ENCODE measurements at regions not wholly inside any gene's neighbourhood (a gene's known extent, or its start where the extent isn't known, plus 50 kb on each side); places are given as distances from the start of the nearest gene placed in this dataset.

DNA sequence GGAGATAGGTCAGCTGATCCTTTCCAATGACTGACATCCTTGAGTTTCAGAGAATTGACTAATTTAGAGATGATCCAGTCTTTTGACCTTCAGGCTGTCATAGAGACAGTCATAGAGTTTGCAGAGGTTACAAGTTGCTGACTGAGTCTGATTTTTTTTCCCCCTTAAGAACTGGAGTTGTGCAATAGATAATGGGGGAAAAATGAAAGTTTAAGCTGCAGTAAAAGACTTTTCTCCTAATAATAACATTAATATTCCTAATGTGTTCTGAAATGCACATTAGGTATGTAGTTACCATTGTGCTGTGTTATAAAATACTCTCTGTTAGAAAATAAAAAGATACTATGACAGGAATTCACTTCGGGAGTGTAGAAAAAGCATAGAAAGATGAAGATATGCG, 876.9 kb upstream of the RAG2 start:
- TF ChIP-seq HDAC2 (IDR thresholded peaks at IDR 0.05) (no peak), POLR2A (IDR thresholded peaks at IDR 0.05; ENCODE audit: low read length) (no peak), ESRRA (IDR thresholded peaks at IDR 0.05; ENCODE audit: borderline replicate concordance, low read length) (no peak), RCOR1 (IDR thresholded peaks at IDR 0.05; ENCODE audit: low read depth, low read length) (no peak), NPAS2 (CRISPR knock-in tag; IDR thresholded peaks at IDR 0.05; ENCODE audit: borderline replicate concordance) (no peak), KDM5A (IDR thresholded peaks at IDR 0.05) (no peak)
- TF ChIP-seq, protein P1, sequence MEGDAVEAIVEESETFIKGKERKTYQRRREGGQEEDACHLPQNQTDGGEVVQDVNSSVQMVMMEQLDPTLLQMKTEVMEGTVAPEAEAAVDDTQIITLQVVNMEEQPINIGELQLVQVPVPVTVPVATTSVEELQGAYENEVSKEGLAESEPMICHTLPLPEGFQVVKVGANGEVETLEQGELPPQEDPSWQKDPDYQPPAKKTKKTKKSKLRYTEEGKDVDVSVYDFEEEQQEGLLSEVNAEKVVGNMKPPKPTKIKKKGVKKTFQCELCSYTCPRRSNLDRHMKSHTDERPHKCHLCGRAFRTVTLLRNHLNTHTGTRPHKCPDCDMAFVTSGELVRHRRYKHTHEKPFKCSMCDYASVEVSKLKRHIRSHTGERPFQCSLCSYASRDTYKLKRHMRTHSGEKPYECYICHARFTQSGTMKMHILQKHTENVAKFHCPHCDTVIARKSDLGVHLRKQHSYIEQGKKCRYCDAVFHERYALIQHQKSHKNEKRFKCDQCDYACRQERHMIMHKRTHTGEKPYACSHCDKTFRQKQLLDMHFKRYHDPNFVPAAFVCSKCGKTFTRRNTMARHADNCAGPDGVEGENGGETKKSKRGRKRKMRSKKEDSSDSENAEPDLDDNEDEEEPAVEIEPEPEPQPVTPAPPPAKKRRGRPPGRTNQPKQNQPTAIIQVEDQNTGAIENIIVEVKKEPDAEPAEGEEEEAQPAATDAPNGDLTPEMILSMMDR (IDR thresholded peaks at IDR 0.05), result no peak
